Tibial nerve (tissue), 4 donors: ENCODE measurements at regions not wholly inside any gene's neighbourhood (a gene's known extent, or its start where the extent isn't known, plus 50 kb on each side); places are given as distances from the start of the nearest gene placed in this dataset.
"Not testable (repeated sequence)": the region's sequence is repeated elsewhere in the genome, so short reads cannot be mapped to it uniquely, and the experiment has no call there.

Experiments used
- DNase-seq, 2 donors: peaks; one replicate each; pipeline ENCODE4 v3.0.0-alpha.2; 2019; ENCODE audit warnings: low spot score in 2 of 2
- H3K27ac ChIP-seq, 4 donors: fragments of 200-600 bp; sonication (generic) in 3 of 4; one replicate each; pipeline ENCODE4 v1.5.1; 2017 to 2019; ENCODE audit warnings: mild to moderate bottlenecking in 1 of 4
- H3K27me3 ChIP-seq, 2 donors: fragments of 200-600 bp; sonication (generic) in 1 of 2; one replicate each; pipeline versions ENCODE4 v1.5.1 to v1.6.0; 2017 to 2019
- H3K36me3 ChIP-seq, 3 donors: fragments of 200-600 bp; sonication (generic); one replicate each; pipeline ENCODE4 v1.5.1; 2018 to 2019
- H3K4me1 ChIP-seq, 4 donors: fragments of 200-600 bp; sonication (generic) in 3 of 4; one replicate each; pipeline ENCODE4 v1.5.1; 2017 to 2019
- H3K4me3 ChIP-seq, 4 donors: fragments of 200-600 bp; sonication (generic) in 3 of 4; one replicate each; pipeline ENCODE4 v1.5.1; 2017 to 2019; ENCODE audit warnings: mild to moderate bottlenecking in 1 of 4, moderate library complexity in 1 of 4
- H3K9me3 ChIP-seq, 4 donors: fragments of 200-600 bp; sonication (generic) in 3 of 4; one replicate each; pipeline ENCODE4 v1.5.1; 2017 to 2019
- CTCF ChIP-seq, 5 experiments: fragments of 200-600 bp in 3 of 5; fragments of 450-650 bp in 2 of 5; sonication (generic) in 3 of 5; IDR thresholded peaks; one replicate each; pipeline ENCODE4 v1.5.1; 2016 to 2019; ENCODE audit warnings: antibody characterized with exemption in 5 of 5, mild to moderate bottlenecking in 3 of 5, moderate library complexity in 2 of 5
- EP300 ChIP-seq, 2 donors: sonication (generic); formaldehyde crosslinking; IDR thresholded peaks; one replicate each; pipeline ENCODE4 v1.6.1; 2017; ENCODE audit warnings: antibody characterized with exemption in 2 of 2, mild to moderate bottlenecking in 1 of 2
- POLR2A ChIP-seq, 2 donors: fragments of 450-650 bp; IDR thresholded peaks; one replicate each; pipeline ENCODE4 v1.6.1; 2017; ENCODE audit warnings: antibody characterized with exemption in 2 of 2, mild to moderate bottlenecking in 2 of 2, moderate library complexity in 2 of 2
- WGBS, 2 donors: methylation state at CpG; one replicate each; pipeline ENCODE4 v1.1.5; 2018; 5-methylcytosine and 5-hydroxymethylcytosine counted together

GRCh38 chrX:19225909-19226308, 103.6 kb upstream of the ADGRG2 start:
- Histone ChIP-seq H3K4me3 (no peak overlapping the region), H3K27me3 (no peaks in the 10 kb centered on the region), H3K9me3 (no peaks in the 10 kb centered on the region), H3K27ac (no peak overlapping the region), H3K4me1 (no peaks in the 10 kb centered on the region), H3K36me3 (no peaks in the 10 kb centered on the region)
- no peak for TF ChIP-seq EP300 (IDR thresholded peaks at IDR 0.05)
- no peak for TF ChIP-seq CTCF (IDR thresholded peaks at IDR 0.05)
- TF ChIP-seq POLR2A (IDR thresholded peaks at IDR 0.05): no peak
- no peak for DNase-seq
- 64 to 70% methylated on average over 4 to 7 of the region's 7 CpGs for WGBS, 2 donors

GRCh38 chrX:19229896-19230295, 107.6 kb upstream of the ADGRG2 start:
- H3K4me3 ChIP-seq, H3K27ac ChIP-seq, H3K27me3 ChIP-seq, H3K36me3 ChIP-seq, H3K9me3 ChIP-seq, DNase-seq, H3K4me1 ChIP-seq: not testable (repeated sequence)
- WGBS, 2 donors: 92 to 93% methylated on average over 4 of the region's 4 CpGs

- Histone ChIP-seq H3K4me1 (no peaks in the 10 kb centered on the region), H3K9me3 (no peaks in the 10 kb centered on the region), H3K36me3 (no peaks in the 10 kb centered on the region), H3K27me3 (no peaks in the 10 kb centered on the region), H3K4me3 (no peak overlapping the region), H3K27ac (no peak overlapping the region)
- 51 to 58% methylated on average over 3 of the region's 3 CpGs for WGBS, 2 donors
- TF ChIP-seq CTCF (IDR thresholded peaks at IDR 0.05) (no peak), EP300 (IDR thresholded peaks at IDR 0.05) (peak; percentile 70 to 72)
- peak in 1 of 2 donors; percentile 7 for DNase-seq
Observed at GRCh38 chrX:19237901-19238300, 105.8 kb upstream of the PDHA1 start.

- no peak overlapping the region for H3K4me3 ChIP-seq
- H3K27ac ChIP-seq: no peak overlapping the region
- H3K9me3 ChIP-seq: no peaks in the 10 kb centered on the region
- H3K4me1 ChIP-seq: no peaks in the 10 kb centered on the region
- H3K36me3 ChIP-seq: no peaks in the 10 kb centered on the region
- WGBS, 2 donors: 77 to 82% methylated on average over 5 of the region's 5 CpGs
- H3K27me3 ChIP-seq: no peaks in the 10 kb centered on the region
- no peak for TF ChIP-seq CTCF (IDR thresholded peaks at IDR 0.05)
- TF ChIP-seq EP300 (IDR thresholded peaks at IDR 0.05): no peak
- TF ChIP-seq POLR2A (IDR thresholded peaks at IDR 0.05): no peak
- DNase-seq: no peak
Observed at GRCh38 chrX:19243431-19243830, 100.3 kb upstream of the PDHA1 start.

- not testable (repeated sequence) for H3K27ac ChIP-seq, H3K9me3 ChIP-seq, DNase-seq, H3K4me1 ChIP-seq, H3K4me3 ChIP-seq, H3K27me3 ChIP-seq, H3K36me3 ChIP-seq
- WGBS, 2 donors: 64 to 85% methylated on average over 6 of the region's 6 CpGs
Observed at GRCh38 chrX:19244921-19245320, 98.8 kb upstream of the PDHA1 start.

GRCh38 chrX:19245711-19246269, 97.9 kb upstream of the PDHA1 start:
- H3K27me3 ChIP-seq: no peaks in the 10 kb centered on the region
- H3K9me3 ChIP-seq: no peaks in the 10 kb centered on the region
- no peaks in the 10 kb centered on the region for H3K36me3 ChIP-seq
- no peak for TF ChIP-seq EP300 (IDR thresholded peaks at IDR 0.05)
- TF ChIP-seq CTCF (IDR thresholded peaks at IDR 0.05): no peak
- TF ChIP-seq POLR2A (IDR thresholded peaks at IDR 0.05): no peak
- H3K27ac ChIP-seq: no peak overlapping the region
- H3K4me1 ChIP-seq: no peaks in the 10 kb centered on the region
- DNase-seq: no peak
- 56 to 60% methylated on average over 4 of the region's 4 CpGs for WGBS, 2 donors
- no peak overlapping the region for H3K4me3 ChIP-seq
